BE2C (cell line): ENCODE measurements at regions not wholly inside any gene's neighbourhood (a gene's known extent, or its start where the extent isn't known, plus 50 kb on each side); places are given as distances from the start of the nearest gene placed in this dataset.

Source experiments
- DNase-seq: peaks from one replicate; pipeline ENCODE4 v3.0.0-alpha.2; 2020
- H3K27me3 ChIP-seq: fragments of 250-450 bp; sonication (Bioruptor Pico); 2 replicates; pipeline ENCODE4 v1.5.1; 2020; ENCODE audit warnings: mild to moderate bottlenecking
- H3K36me3 ChIP-seq: fragments of 250-450 bp; sonication (Bioruptor Pico); 2 replicates; pipeline ENCODE4 v1.5.1; 2020; ENCODE audit warnings: mild to moderate bottlenecking
- H3K4me1 ChIP-seq: fragments of 250-450 bp; sonication (Bioruptor Pico); 2 replicates; pipeline ENCODE4 v1.5.1; 2020
- H3K4me3 ChIP-seq: 2 replicates; pipeline ENCODE4 v1.5.1; 2011; ENCODE audit warnings: low read depth, low read length
- H3K9me3 ChIP-seq: fragments of 250-450 bp; sonication (Bioruptor Pico); 2 replicates; pipeline ENCODE4 v1.5.1; 2020
- CTCF ChIP-seq: IDR thresholded peaks from 2 replicates; pipeline ENCODE4 v1.5.1; 2012; ENCODE audit warnings: mild to moderate bottlenecking, low read depth, low read length

GRCh38 chr12:107565551-107565950, 120.0 kb upstream of the PWP1 start:
- no peak for TF ChIP-seq CTCF
- Histone ChIP-seq H3K9me3 (no peaks in the 10 kb centered on the region), H3K27me3 (no peaks in the 10 kb centered on the region), H3K36me3 (no peaks in the 10 kb centered on the region), H3K4me3 (no peak overlapping the region), H3K4me1 (peaks cover 18% of the 10 kb centered on the region)
- DNase-seq = no peak

- Histone ChIP-seq H3K27me3 (no peaks in the 10 kb centered on the region), H3K9me3 (no peaks in the 10 kb centered on the region), H3K36me3 (no peaks in the 10 kb centered on the region), H3K4me1 (peaks cover 12% of the 10 kb centered on the region), H3K4me3 (no peak overlapping the region)
- no peak for DNase-seq
- TF ChIP-seq CTCF = no peak
Observed at GRCh38 chr12:107567876-107568619, 117.6 kb upstream of the PWP1 start.

GRCh38 chr12:107568718-107569117, 116.9 kb upstream of the PWP1 start:
- no peaks in the 10 kb centered on the region for H3K9me3 ChIP-seq
- DNase-seq = no peak
- H3K4me3 ChIP-seq = no peak overlapping the region
- no peak for TF ChIP-seq CTCF
- peaks cover 7% of the 10 kb centered on the region for H3K4me1 ChIP-seq
- no peaks in the 10 kb centered on the region for H3K36me3 ChIP-seq
- no peaks in the 10 kb centered on the region for H3K27me3 ChIP-seq

DNA sequence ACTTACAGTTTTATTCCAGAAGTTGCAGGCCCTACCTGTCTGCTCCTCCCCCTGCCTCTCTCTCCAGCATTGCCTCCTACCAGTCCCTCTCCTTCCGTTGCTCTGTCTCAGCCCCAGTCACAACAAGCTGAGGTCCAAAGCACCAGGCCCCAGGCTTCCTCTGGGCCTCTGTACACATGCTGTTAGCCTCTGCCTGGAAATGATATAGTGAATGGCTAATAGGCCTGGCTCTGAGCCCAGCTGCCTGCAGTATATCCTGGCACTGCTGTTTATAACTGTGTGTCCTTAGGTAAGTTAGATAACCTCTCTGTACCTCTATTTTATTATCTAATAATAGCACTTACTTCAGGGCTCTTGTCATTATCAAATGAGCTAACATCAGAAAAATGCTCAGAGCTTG, 114.9 kb upstream of the PWP1 start:
- no peak for TF ChIP-seq CTCF
- Histone ChIP-seq H3K9me3 (no peaks in the 10 kb centered on the region), H3K36me3 (no peaks in the 10 kb centered on the region), H3K27me3 (no peaks in the 10 kb centered on the region), H3K4me3 (no peak overlapping the region), H3K4me1 (no peaks in the 10 kb centered on the region)
- DNase-seq = peak; percentile 59

GRCh38 chr12:107571492-107571891, 114.1 kb upstream of the PWP1 start:
- H3K36me3 ChIP-seq = no peaks in the 10 kb centered on the region
- no peaks in the 10 kb centered on the region for H3K9me3 ChIP-seq
- no peak for DNase-seq
- TF ChIP-seq CTCF = no peak
- no peaks in the 10 kb centered on the region for H3K27me3 ChIP-seq
- H3K4me3 ChIP-seq = no peak overlapping the region
- H3K4me1 ChIP-seq = no peaks in the 10 kb centered on the region

DNA sequence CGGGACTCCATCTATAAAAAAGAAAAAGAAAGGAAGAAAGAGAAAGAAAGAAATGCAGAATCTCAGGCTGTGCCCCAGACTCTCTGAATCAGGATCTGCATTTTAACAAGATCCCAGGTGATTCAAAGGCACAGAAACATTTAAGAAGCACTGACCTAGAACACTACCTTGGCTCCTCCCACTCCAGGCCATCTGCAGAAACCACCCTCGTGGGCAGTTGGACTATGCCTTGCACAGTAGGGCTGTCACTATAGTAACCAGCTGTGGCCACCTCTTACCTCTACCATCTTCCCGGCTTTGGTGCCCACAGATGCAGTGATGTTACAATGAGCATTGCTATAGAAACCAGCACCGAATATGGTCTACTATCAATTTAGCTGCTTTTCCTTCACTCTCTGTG, 110.9 kb upstream of the PWP1 start:
- TF ChIP-seq CTCF = no peak
- H3K9me3 ChIP-seq = no peaks in the 10 kb centered on the region
- H3K4me3 ChIP-seq = no peak overlapping the region

More for the DNA sequence above, 110.9 kb upstream of the PWP1 start:
- Histone ChIP-seq H3K36me3 (no peaks in the 10 kb centered on the region), H3K27me3 (no peaks in the 10 kb centered on the region), H3K4me1 (no peaks in the 10 kb centered on the region)
- DNase-seq = no peak
